Smooth muscle cell (in vitro differentiated cells): ENCODE measurements at regions not wholly inside any gene's neighbourhood (a gene's known extent, or its start where the extent isn't known, plus 50 kb on each side); places are given as distances from the start of the nearest gene placed in this dataset.

Experiments used
- DNase-seq: peaks from one replicate; lab custom pipeline; 2025; ENCODE audit not compliant: unreplicated experiment; lab: John Stamatoyannopoulos, UW
- H2AFZ ChIP-seq: fragments of 200-600 bp; sonication (generic); 2 replicates; pipeline ENCODE4 v1.6.0; 2016; ENCODE audit warnings: antibody characterized with exemption, low read depth, mild to moderate bottlenecking
- H3F3A ChIP-seq: fragments of 200-600 bp; sonication (generic); 2 replicates; pipeline ENCODE4 v1.6.0; 2017; ENCODE audit warnings: antibody characterized with exemption, low read depth
- H3K27ac ChIP-seq: fragments of 200-600 bp; sonication (generic); 2 replicates; pipeline ENCODE4 v1.5.1; 2016; ENCODE audit warnings: low read depth, mild to moderate bottlenecking
- H3K27me3 ChIP-seq: fragments of 200-600 bp; sonication (generic); 2 replicates; pipeline ENCODE4 v1.6.1; 2016; ENCODE audit warnings: low read depth, mild to moderate bottlenecking
- H3K36me3 ChIP-seq: fragments of 200-600 bp; sonication (generic); 2 replicates; pipeline ENCODE4 v1.5.1; 2016; ENCODE audit warnings: low read depth
- H3K4me1 ChIP-seq: fragments of 200-600 bp; sonication (generic); 2 replicates; pipeline ENCODE4 v1.5.1; 2016; ENCODE audit warnings: low read depth
- H3K4me2 ChIP-seq: fragments of 200-600 bp; sonication (generic); 2 replicates; pipeline ENCODE4 v1.6.0; 2016; ENCODE audit warnings: mild to moderate bottlenecking
- H3K4me3 ChIP-seq: fragments of 200-600 bp; sonication (generic); 2 replicates; pipeline ENCODE4 v1.5.1; 2016; ENCODE audit warnings: mild to moderate bottlenecking
- H3K79me2 ChIP-seq: fragments of 200-600 bp; sonication (generic); 2 replicates; pipeline ENCODE4 v1.6.0; 2016; ENCODE audit warnings: low read depth, mild to moderate bottlenecking
- H3K9ac ChIP-seq: fragments of 200-600 bp; sonication (generic); 2 replicates; pipeline ENCODE4 v1.6.0; 2016; ENCODE audit warnings: low read depth
- H3K9me3 ChIP-seq: fragments of 200-600 bp; sonication (generic); replicated peaks from 2 replicates; pipeline ENCODE4 v1.5.1; 2016; ENCODE audit warnings: low read depth
- H4K20me1 ChIP-seq: fragments of 200-600 bp; sonication (generic); 2 replicates; pipeline ENCODE4 v1.6.0; 2016; ENCODE audit warnings: low read depth
- WGBS: methylation state at CpG from one replicate; pipeline ENCODE4 v1.1.7; 2016; ENCODE audit warnings: low lambda C conversion rate; 5-methylcytosine and 5-hydroxymethylcytosine counted together
- TF ChIP-seq, protein P1 (sequence below): fragments of 200-600 bp; sonication (generic); IDR thresholded peaks from 2 replicates; pipeline ENCODE4 v1.5.1; 2017; ENCODE audit warnings: borderline replicate concordance, mild to moderate bottlenecking, antibody characterized with exemption; ENCODE audit not compliant: insufficient read depth, poor library complexity, severe bottlenecking

- 91% methylated on average over 3 of the region's 3 CpGs for WGBS
- TF ChIP-seq, protein P1, sequence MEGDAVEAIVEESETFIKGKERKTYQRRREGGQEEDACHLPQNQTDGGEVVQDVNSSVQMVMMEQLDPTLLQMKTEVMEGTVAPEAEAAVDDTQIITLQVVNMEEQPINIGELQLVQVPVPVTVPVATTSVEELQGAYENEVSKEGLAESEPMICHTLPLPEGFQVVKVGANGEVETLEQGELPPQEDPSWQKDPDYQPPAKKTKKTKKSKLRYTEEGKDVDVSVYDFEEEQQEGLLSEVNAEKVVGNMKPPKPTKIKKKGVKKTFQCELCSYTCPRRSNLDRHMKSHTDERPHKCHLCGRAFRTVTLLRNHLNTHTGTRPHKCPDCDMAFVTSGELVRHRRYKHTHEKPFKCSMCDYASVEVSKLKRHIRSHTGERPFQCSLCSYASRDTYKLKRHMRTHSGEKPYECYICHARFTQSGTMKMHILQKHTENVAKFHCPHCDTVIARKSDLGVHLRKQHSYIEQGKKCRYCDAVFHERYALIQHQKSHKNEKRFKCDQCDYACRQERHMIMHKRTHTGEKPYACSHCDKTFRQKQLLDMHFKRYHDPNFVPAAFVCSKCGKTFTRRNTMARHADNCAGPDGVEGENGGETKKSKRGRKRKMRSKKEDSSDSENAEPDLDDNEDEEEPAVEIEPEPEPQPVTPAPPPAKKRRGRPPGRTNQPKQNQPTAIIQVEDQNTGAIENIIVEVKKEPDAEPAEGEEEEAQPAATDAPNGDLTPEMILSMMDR: no peak
- H2AFZ ChIP-seq: peak overlapping the region; percentile 95
These were observed 730.8 kb upstream of the CITED2 start for GRCh38 chr6:140105241-140105640.

DNA sequence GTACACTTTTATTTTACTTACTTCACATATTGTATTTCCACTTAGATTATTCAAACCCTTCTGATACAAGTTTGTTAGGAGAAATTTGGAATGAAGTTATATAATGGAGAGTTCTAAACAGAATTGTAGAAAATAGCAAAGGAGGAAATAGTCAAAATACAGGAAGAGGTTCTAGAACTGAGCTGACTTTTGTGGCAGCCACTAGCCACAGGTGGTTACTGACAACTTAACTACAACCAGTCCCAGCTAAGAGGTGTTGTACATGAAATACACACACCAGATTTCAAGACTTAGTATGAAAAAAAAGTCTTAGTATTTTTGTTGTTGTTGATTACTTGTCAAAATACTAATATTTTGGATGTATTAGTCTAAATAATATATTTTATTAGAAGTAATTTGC, 727.4 kb upstream of the CITED2 start:
- no peak for DNase-seq
- no peak overlapping the region for H3K4me3 ChIP-seq
- no peaks in the 10 kb centered on the region for H3K36me3 ChIP-seq
- H3K4me2 ChIP-seq: no peak overlapping the region
- H3K9ac ChIP-seq: no peak overlapping the region
- H3K27ac ChIP-seq: no peak overlapping the region
- no peaks in the 10 kb centered on the region for H3K9me3 ChIP-seq
- H2AFZ ChIP-seq: peak overlapping the region; percentile 89
- no peaks in the 10 kb centered on the region for H3K79me2 ChIP-seq
- H3K4me1 ChIP-seq: no peaks in the 10 kb centered on the region
- H3F3A ChIP-seq: no peaks in the 10 kb centered on the region
- TF ChIP-seq, protein P1: no peak
- no peaks in the 10 kb centered on the region for H3K27me3 ChIP-seq
- H4K20me1 ChIP-seq: no peaks in the 10 kb centered on the region

More at GRCh38 chr6:140105241-140105640, 730.8 kb upstream of the CITED2 start:
- no peak for DNase-seq
- Histone ChIP-seq H3K27me3 (no peaks in the 10 kb centered on the region), H3K4me2 (no peak overlapping the region), H3K79me2 (no peaks in the 10 kb centered on the region), H3K4me3 (no peak overlapping the region), H3K9ac (no peak overlapping the region), H3K27ac (no peak overlapping the region), H3K9me3 (no peaks in the 10 kb centered on the region), H3F3A (no peaks in the 10 kb centered on the region), H3K4me1 (no peaks in the 10 kb centered on the region), H3K36me3 (no peaks in the 10 kb centered on the region), H4K20me1 (no peaks in the 10 kb centered on the region)

GRCh38 chr6:140101367-140101766, 726.9 kb upstream of the CITED2 start:
- Histone ChIP-seq H3K27me3 (no peaks in the 10 kb centered on the region), H3K9ac (no peak overlapping the region), H3K4me1 (no peaks in the 10 kb centered on the region), H3K36me3 (no peaks in the 10 kb centered on the region), H3K27ac (no peak overlapping the region), H3K4me2 (no peak overlapping the region), H3K79me2 (no peaks in the 10 kb centered on the region), H2AFZ (peak overlapping the region; percentile 89), H4K20me1 (no peaks in the 10 kb centered on the region), H3K9me3 (no peaks in the 10 kb centered on the region), H3F3A (no peaks in the 10 kb centered on the region), H3K4me3 (no peak overlapping the region)
- 97% methylated on average over 3 of the region's 3 CpGs for WGBS
- DNase-seq: no peak
- TF ChIP-seq, protein P1: no peak

GRCh38 chr6:140095532-140095931, 721.1 kb upstream of the CITED2 start:
- Histone ChIP-seq H3K9ac (no peak overlapping the region), H3K4me3 (no peak overlapping the region), H4K20me1 (no peaks in the 10 kb centered on the region), H3K27ac (no peak overlapping the region), H3K36me3 (no peaks in the 10 kb centered on the region), H3K4me2 (no peak overlapping the region), H3F3A (no peaks in the 10 kb centered on the region), H3K79me2 (no peaks in the 10 kb centered on the region), H2AFZ (no peak overlapping the region), H3K4me1 (peaks cover 12% of the 10 kb centered on the region), H3K27me3 (no peaks in the 10 kb centered on the region), H3K9me3 (no peaks in the 10 kb centered on the region)
- no peak for DNase-seq
- 80% methylated on average over 2 of the region's 2 CpGs for WGBS
- TF ChIP-seq, protein P1: no peak
